ENCODE measurements at regions not wholly inside any gene's neighbourhood (a gene's known extent, or its start where the extent isn't known, plus 50 kb on each side); places are given as distances from the start of the nearest gene placed in this dataset.

DNA sequence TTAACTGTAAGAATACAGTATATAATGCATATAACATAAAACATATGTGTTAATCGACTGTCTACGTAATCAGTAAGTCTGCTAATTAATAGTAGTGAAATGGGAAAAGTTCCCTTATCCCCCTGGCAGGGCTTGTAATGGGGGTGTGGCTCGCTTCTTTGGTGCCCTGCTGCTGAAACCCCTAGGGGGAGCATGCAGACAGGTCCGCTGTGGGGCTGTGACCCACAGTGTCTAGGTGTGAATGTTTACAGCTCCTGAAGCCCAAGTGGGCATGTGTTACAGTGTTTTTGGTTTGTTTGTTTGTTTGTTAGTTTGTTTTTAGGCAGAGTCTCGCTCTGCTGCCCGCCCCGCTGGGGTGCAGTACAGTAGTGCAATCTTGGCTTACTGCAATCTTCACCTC is 495.7 kb downstream of the SHISA9 start:
- Histone ChIP-seq H3K4me3 (ENCODE audit: low read depth in 1 of 3, low read length in 3 of 3) (no peak overlapping the region), H3K27me3 (ENCODE audit: control insufficient read depth in 3 of 3, insufficient read depth in 3 of 3, low read length in 3 of 3) (no peaks in the 10 kb centered on the region), H3K9me3 (ENCODE audit: control insufficient read depth in 2 of 2, insufficient read depth in 1 of 2, low read depth in 1 of 2, low read length in 1 of 2) (no peaks in the 10 kb centered on the region), H3K27ac (ENCODE audit: low read depth in 1 of 3, low read length in 2 of 3) (no peak overlapping the region), H3K4me1 (ENCODE audit: control insufficient read depth in 3 of 3, insufficient read depth in 2 of 3, low read depth in 1 of 3, low read length in 2 of 3) (no peaks in the 10 kb centered on the region), H3K36me3 (ENCODE audit: control insufficient read depth in 3 of 3, insufficient read depth in 2 of 3, low read depth in 1 of 3, low read length in 3 of 3) (no peaks in the 10 kb centered on the region)
- 78 to 85% (median 84%) methylated on average over 7 of the region's 7 CpGs for WGBS, 3 donors
- DNase-seq (no peak), FAIRE-seq (no peak)

- FAIRE-seq = no peak
- H3K4me1 ChIP-seq (ENCODE audit: control insufficient read depth in 3 of 3, insufficient read depth in 2 of 3, low read depth in 1 of 3, low read length in 2 of 3) = no peaks in the 10 kb centered on the region
- DNase-seq = no peak
- H3K27ac ChIP-seq (ENCODE audit: low read depth in 1 of 3, low read length in 2 of 3) = no peak overlapping the region
- H3K4me3 ChIP-seq (ENCODE audit: low read depth in 1 of 3, low read length in 3 of 3) = no peak overlapping the region
- WGBS, 3 donors = 77 to 83% (median 82%) methylated on average over 4 of the region's 4 CpGs
- H3K36me3 ChIP-seq (ENCODE audit: control insufficient read depth in 3 of 3, insufficient read depth in 2 of 3, low read depth in 1 of 3, low read length in 3 of 3) = no peaks in the 10 kb centered on the region
- no peaks in the 10 kb centered on the region for H3K27me3 ChIP-seq (ENCODE audit: control insufficient read depth in 3 of 3, insufficient read depth in 3 of 3, low read length in 3 of 3)
- no peaks in the 10 kb centered on the region for H3K9me3 ChIP-seq (ENCODE audit: control insufficient read depth in 2 of 2, insufficient read depth in 1 of 2, low read depth in 1 of 2, low read length in 1 of 2)
Measured at GRCh38 chr16:13401641-13402040, 500.2 kb downstream of the SHISA9 start.

- no peaks in the 10 kb centered on the region for H3K4me1 ChIP-seq (ENCODE audit: control insufficient read depth in 3 of 3, insufficient read depth in 2 of 3, low read depth in 1 of 3, low read length in 2 of 3)
- H3K36me3 ChIP-seq (ENCODE audit: control insufficient read depth in 3 of 3, insufficient read depth in 2 of 3, low read depth in 1 of 3, low read length in 3 of 3) = no peaks in the 10 kb centered on the region
- FAIRE-seq = no peak
- no peaks in the 10 kb centered on the region for H3K9me3 ChIP-seq (ENCODE audit: control insufficient read depth in 2 of 2, insufficient read depth in 1 of 2, low read depth in 1 of 2, low read length in 1 of 2)
- WGBS, 3 donors = 89 to 91% (median 89%) methylated on average over 12 of the region's 12 CpGs
- H3K27me3 ChIP-seq (ENCODE audit: control insufficient read depth in 3 of 3, insufficient read depth in 3 of 3, low read length in 3 of 3) = no peaks in the 10 kb centered on the region
- no peak overlapping the region for H3K4me3 ChIP-seq (ENCODE audit: low read depth in 1 of 3, low read length in 3 of 3)
- no peak for DNase-seq
- H3K27ac ChIP-seq (ENCODE audit: low read depth in 1 of 3, low read length in 2 of 3) = no peak overlapping the region
Measured at GRCh38 chr16:13402601-13403000, 501.2 kb downstream of the SHISA9 start.

DNA sequence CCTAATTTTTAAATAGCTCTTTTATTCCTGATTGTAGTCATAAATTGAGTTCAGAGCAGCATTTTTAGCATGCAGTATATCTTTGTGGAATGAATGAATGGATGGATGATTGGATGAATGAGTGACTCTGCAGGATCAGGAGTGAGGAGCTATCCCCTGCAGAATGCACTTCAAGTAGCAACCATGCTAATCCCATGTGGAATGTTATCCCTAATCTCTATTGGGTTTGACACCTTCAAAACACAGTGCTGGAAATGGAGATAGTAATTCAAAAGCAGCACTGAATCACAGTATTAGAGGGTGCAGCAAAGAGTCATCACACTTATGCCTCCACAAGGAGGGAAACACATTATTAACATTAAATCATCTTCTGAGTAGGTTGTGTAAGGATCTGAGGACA is 501.9 kb downstream of the SHISA9 start:
- no peak overlapping the region for H3K4me3 ChIP-seq (ENCODE audit: low read depth in 1 of 3, low read length in 3 of 3)
- no peaks in the 10 kb centered on the region for H3K36me3 ChIP-seq (ENCODE audit: control insufficient read depth in 3 of 3, insufficient read depth in 2 of 3, low read depth in 1 of 3, low read length in 3 of 3)
- DNase-seq (no peak), FAIRE-seq (no peak)
- no peak overlapping the region for H3K27ac ChIP-seq (ENCODE audit: low read depth in 1 of 3, low read length in 2 of 3)
- H3K27me3 ChIP-seq (ENCODE audit: control insufficient read depth in 3 of 3, insufficient read depth in 3 of 3, low read length in 3 of 3) = no peaks in the 10 kb centered on the region
- no peaks in the 10 kb centered on the region for H3K9me3 ChIP-seq (ENCODE audit: control insufficient read depth in 2 of 2, insufficient read depth in 1 of 2, low read depth in 1 of 2, low read length in 1 of 2)
- no peaks in the 10 kb centered on the region for H3K4me1 ChIP-seq (ENCODE audit: control insufficient read depth in 3 of 3, insufficient read depth in 2 of 3, low read depth in 1 of 3, low read length in 2 of 3)

DNA sequence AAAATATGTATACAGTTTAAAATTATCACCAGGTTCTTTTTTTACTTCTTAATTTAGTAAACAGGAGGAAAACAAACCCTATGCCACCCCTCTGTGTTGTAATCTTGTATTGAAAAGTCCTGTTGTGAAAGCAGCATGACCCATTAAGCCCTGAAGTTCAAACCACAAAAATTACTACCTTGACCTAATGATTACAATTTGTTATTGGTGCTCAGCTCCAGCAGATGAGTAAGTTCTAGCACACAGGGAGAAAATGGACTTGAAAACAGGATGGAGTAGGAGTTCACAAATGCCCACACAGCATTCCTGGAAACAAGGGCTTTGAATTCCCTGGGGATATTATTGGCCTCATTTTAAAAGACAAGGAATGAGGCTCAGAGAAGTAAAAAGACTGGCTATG is 505.8 kb upstream of the ERCC4 start:
- Histone ChIP-seq H3K27ac (ENCODE audit: low read depth in 1 of 3, low read length in 2 of 3) (no peak overlapping the region), H3K4me3 (ENCODE audit: low read depth in 1 of 3, low read length in 3 of 3) (no peak overlapping the region), H3K4me1 (ENCODE audit: control insufficient read depth in 3 of 3, insufficient read depth in 2 of 3, low read depth in 1 of 3, low read length in 2 of 3) (no peaks in the 10 kb centered on the region), H3K27me3 (ENCODE audit: control insufficient read depth in 3 of 3, insufficient read depth in 3 of 3, low read length in 3 of 3) (no peaks in the 10 kb centered on the region), H3K36me3 (ENCODE audit: control insufficient read depth in 3 of 3, insufficient read depth in 2 of 3, low read depth in 1 of 3, low read length in 3 of 3) (no peaks in the 10 kb centered on the region), H3K9me3 (ENCODE audit: control insufficient read depth in 2 of 2, insufficient read depth in 1 of 2, low read depth in 1 of 2, low read length in 1 of 2) (peaks cover 0 to 1% of the 10 kb centered on the region in 2 donors)
- FAIRE-seq (no peak), DNase-seq (no peak)

- 84 to 89% (median 86%) methylated on average over 2 of the region's 2 CpGs for WGBS, 3 donors
- Histone ChIP-seq H3K4me1 (ENCODE audit: control insufficient read depth in 3 of 3, insufficient read depth in 2 of 3, low read depth in 1 of 3, low read length in 2 of 3) (no peaks in the 10 kb centered on the region), H3K27me3 (ENCODE audit: control insufficient read depth in 3 of 3, insufficient read depth in 3 of 3, low read length in 3 of 3) (no peaks in the 10 kb centered on the region), H3K4me3 (ENCODE audit: low read depth in 1 of 3, low read length in 3 of 3) (no peak overlapping the region), H3K27ac (ENCODE audit: low read depth in 1 of 3, low read length in 2 of 3) (no peak overlapping the region), H3K9me3 (ENCODE audit: control insufficient read depth in 2 of 2, insufficient read depth in 1 of 2, low read depth in 1 of 2, low read length in 1 of 2) (no peaks in the 10 kb centered on the region), H3K36me3 (ENCODE audit: control insufficient read depth in 3 of 3, insufficient read depth in 2 of 3, low read depth in 1 of 3, low read length in 3 of 3) (no peaks in the 10 kb centered on the region)
- FAIRE-seq (no peak), DNase-seq (no peak)
Measured at GRCh38 chr16:13419589-13419988, 500.4 kb upstream of the ERCC4 start.

DNA sequence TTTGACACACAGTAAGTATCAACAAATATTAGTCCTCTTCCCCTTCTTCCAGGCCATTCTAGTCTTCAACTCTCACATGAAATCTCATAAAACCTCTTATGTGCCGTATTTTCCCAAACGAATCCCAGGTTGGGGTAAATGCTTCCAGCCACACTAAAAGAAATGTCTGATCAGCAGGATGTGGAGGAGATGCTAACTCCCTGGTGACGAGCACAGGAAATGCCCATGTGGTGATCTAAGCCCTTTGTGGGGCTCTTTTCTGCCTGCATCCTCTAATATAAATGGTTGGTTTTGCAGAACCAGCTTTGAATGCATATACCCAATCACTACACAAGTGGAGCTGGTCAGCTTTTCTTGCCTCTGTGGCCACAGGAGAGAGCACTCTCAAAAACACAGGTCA is 498.2 kb upstream of the ERCC4 start:
- Histone ChIP-seq H3K27me3 (ENCODE audit: control insufficient read depth in 3 of 3, insufficient read depth in 3 of 3, low read length in 3 of 3) (no peaks in the 10 kb centered on the region), H3K9me3 (ENCODE audit: control insufficient read depth in 2 of 2, insufficient read depth in 1 of 2, low read depth in 1 of 2, low read length in 1 of 2) (no peaks in the 10 kb centered on the region), H3K36me3 (ENCODE audit: control insufficient read depth in 3 of 3, insufficient read depth in 2 of 3, low read depth in 1 of 3, low read length in 3 of 3) (no peaks in the 10 kb centered on the region), H3K4me3 (ENCODE audit: low read depth in 1 of 3, low read length in 3 of 3) (no peak overlapping the region), H3K4me1 (ENCODE audit: control insufficient read depth in 3 of 3, insufficient read depth in 2 of 3, low read depth in 1 of 3, low read length in 2 of 3) (no peaks in the 10 kb centered on the region), H3K27ac (ENCODE audit: low read depth in 1 of 3, low read length in 2 of 3) (no peak overlapping the region)
- 60 to 86% (median 68%) methylated on average over 3 of the region's 3 CpGs for WGBS, 3 donors
- FAIRE-seq (no peak), DNase-seq (no peak)

GRCh38 chr16:13425836-13426235 is 494.1 kb upstream of the ERCC4 start:
- no peak for FAIRE-seq
- no peaks in the 10 kb centered on the region for H3K36me3 ChIP-seq (ENCODE audit: control insufficient read depth in 3 of 3, insufficient read depth in 2 of 3, low read depth in 1 of 3, low read length in 3 of 3)
- WGBS, 3 donors = 44 to 76% (median 57%) methylated on average over 5 of the region's 5 CpGs

GRCh38 chr16:13426269-13426668 is 493.7 kb upstream of the ERCC4 start:
- Histone ChIP-seq H3K4me1 (ENCODE audit: control insufficient read depth in 3 of 3, insufficient read depth in 2 of 3, low read depth in 1 of 3, low read length in 2 of 3) (no peaks in the 10 kb centered on the region), H3K36me3 (ENCODE audit: control insufficient read depth in 3 of 3, insufficient read depth in 2 of 3, low read depth in 1 of 3, low read length in 3 of 3) (no peaks in the 10 kb centered on the region), H3K27me3 (ENCODE audit: control insufficient read depth in 3 of 3, insufficient read depth in 3 of 3, low read length in 3 of 3) (no peaks in the 10 kb centered on the region), H3K9me3 (ENCODE audit: control insufficient read depth in 2 of 2, insufficient read depth in 1 of 2, low read depth in 1 of 2, low read length in 1 of 2) (no peaks in the 10 kb centered on the region), H3K27ac (ENCODE audit: low read depth in 1 of 3, low read length in 2 of 3) (no peak overlapping the region), H3K4me3 (ENCODE audit: low read depth in 1 of 3, low read length in 3 of 3) (no peak overlapping the region)
- DNase-seq (no peak), FAIRE-seq (no peak)
- WGBS, 3 donors = 58 to 70% (median 66%) methylated on average over 6 of the region's 6 CpGs

More at GRCh38 chr16:13425836-13426235, 494.1 kb upstream of the ERCC4 start:
- DNase-seq = no peak
- no peak overlapping the region for H3K4me3 ChIP-seq (ENCODE audit: low read depth in 1 of 3, low read length in 3 of 3)
- no peaks in the 10 kb centered on the region for H3K9me3 ChIP-seq (ENCODE audit: control insufficient read depth in 2 of 2, insufficient read depth in 1 of 2, low read depth in 1 of 2, low read length in 1 of 2)
- H3K4me1 ChIP-seq (ENCODE audit: control insufficient read depth in 3 of 3, insufficient read depth in 2 of 3, low read depth in 1 of 3, low read length in 2 of 3) = no peaks in the 10 kb centered on the region
- H3K27ac ChIP-seq (ENCODE audit: low read depth in 1 of 3, low read length in 2 of 3) = no peak overlapping the region
- H3K27me3 ChIP-seq (ENCODE audit: control insufficient read depth in 3 of 3, insufficient read depth in 3 of 3, low read length in 3 of 3) = no peaks in the 10 kb centered on the region

Measured in small intestine (tissue), 7 donors.